ENCODE measurements at regions not wholly inside any gene's neighbourhood (a gene's known extent, or its start where the extent isn't known, plus 50 kb on each side); places are given as distances from the start of the nearest gene placed in this dataset.

DNA sequence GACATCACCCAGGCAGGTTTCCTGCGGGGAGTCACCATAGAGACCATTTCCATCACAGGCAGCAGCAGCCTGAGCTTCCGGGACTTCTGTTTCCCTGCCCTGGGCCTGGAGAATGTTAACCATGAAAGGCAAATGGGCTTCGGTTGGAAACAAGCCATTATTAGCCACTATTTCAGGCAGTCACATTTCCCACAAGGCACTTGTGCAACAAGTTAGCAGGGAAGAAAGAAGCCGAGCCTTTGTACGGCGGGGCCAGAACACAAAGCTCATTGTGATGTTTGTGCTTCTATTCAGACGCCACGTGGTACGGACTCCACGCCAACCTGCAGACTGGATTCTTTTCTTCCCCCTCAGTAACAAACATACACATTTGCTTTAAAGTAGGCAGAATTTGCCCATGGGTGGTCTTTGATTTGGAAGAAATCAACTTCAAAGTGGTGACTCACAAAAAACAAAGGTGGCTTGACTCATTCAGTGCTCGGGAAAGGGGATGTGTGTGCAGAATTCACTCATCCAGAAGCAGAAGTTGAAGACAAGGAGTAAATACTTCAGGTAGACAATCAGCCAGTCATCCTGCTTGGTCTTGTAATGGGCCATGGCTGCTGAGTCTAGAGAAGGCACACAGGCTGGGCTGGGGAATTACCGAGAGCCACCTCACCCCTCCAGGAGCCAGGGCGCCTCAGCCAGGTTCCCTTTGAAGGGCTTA is 154.2 kb upstream of the PRMT8 start:
- Histone ChIP-seq H4K8ac (ENCODE audit: low read length) (no peak overlapping the region), H3K4ac (ENCODE audit: low read depth in 1 of 2, low read length in 2 of 2) (no peak overlapping the region), H2BK12ac (ENCODE audit: low read length in 2 of 2) (no peak overlapping the region), H2BK15ac (ENCODE audit: low read depth, poor library complexity, severe bottlenecking) (no peak overlapping the region), H3K9ac (ENCODE audit: low read length) (no peak overlapping the region), H3K27me3 (ENCODE audit: control insufficient read depth in 1 of 2, insufficient read depth in 1 of 2, low read length in 2 of 2) (peaks cover 39 to 61% of the 10 kb centered on the region in 2 experiments), H3K79me1 (replicated peaks; ENCODE audit: low read length, poor library complexity, severe bottlenecking) (no peaks in the 10 kb centered on the region), H3K9me3 (ENCODE audit: control insufficient read depth, low read length) (no peaks in the 10 kb centered on the region), H3K4me2 (ENCODE audit: low read length, poor library complexity, severe bottlenecking) (no peak overlapping the region), H2AK5ac (ENCODE audit: low read length, severe bottlenecking) (no peak overlapping the region), H3K4me3 (ENCODE audit: insufficient read depth in 1 of 2, low read depth in 1 of 2, low read length in 2 of 2) (no peak overlapping the region), H3K18ac (ENCODE audit: low read depth in 1 of 2, low read length in 2 of 2) (no peak overlapping the region), H3K4me1 (ENCODE audit: control insufficient read depth, insufficient read depth, low read depth, low read length) (no peaks in the 10 kb centered on the region), H3K14ac (ENCODE audit: low read length in 2 of 2) (no peak overlapping the region), H2BK5ac (ENCODE audit: low read depth, low read length, poor library complexity, severe bottlenecking) (no peak overlapping the region), H2AFZ (ENCODE audit: low read depth, low read length) (no peak overlapping the region), H4K91ac (ENCODE audit: low read length) (no peak overlapping the region), H3K23ac (ENCODE audit: low read length in 2 of 2) (no peak overlapping the region), H3K36me3 (ENCODE audit: control insufficient read depth in 1 of 2, insufficient read depth in 2 of 2, low read depth in 1 of 2, low read length in 2 of 2) (no peaks in the 10 kb centered on the region), H2BK120ac (ENCODE audit: low read depth, low read length) (no peak overlapping the region), H3K27ac (ENCODE audit: low read length, poor library complexity, severe bottlenecking) (no peak overlapping the region)
- no peak for DNase-seq
- WGBS = 77% methylated on average over 13 of the region's 13 CpGs

- H3K36me3 ChIP-seq (ENCODE audit: control insufficient read depth in 1 of 2, insufficient read depth in 2 of 2, low read depth in 1 of 2, low read length in 2 of 2) = no peaks in the 10 kb centered on the region
- no peaks in the 10 kb centered on the region for H3K9me3 ChIP-seq (ENCODE audit: control insufficient read depth, low read length)
Observed at GRCh38 chr12:3337944-3338343, 153.1 kb upstream of the PRMT8 start.

GRCh38 chr12:3339221-3339620 is 151.8 kb upstream of the PRMT8 start:
- Histone ChIP-seq H2BK15ac (ENCODE audit: low read depth, poor library complexity, severe bottlenecking) (no peak overlapping the region), H4K91ac (ENCODE audit: low read length) (no peak overlapping the region), H3K4ac (ENCODE audit: low read depth in 1 of 2, low read length in 2 of 2) (no peak overlapping the region), H3K79me1 (replicated peaks; ENCODE audit: low read length, poor library complexity, severe bottlenecking) (no peaks in the 10 kb centered on the region), H3K36me3 (ENCODE audit: control insufficient read depth in 1 of 2, insufficient read depth in 2 of 2, low read depth in 1 of 2, low read length in 2 of 2) (no peaks in the 10 kb centered on the region), H4K8ac (ENCODE audit: low read length) (no peak overlapping the region), H3K4me2 (ENCODE audit: low read length, poor library complexity, severe bottlenecking) (no peak overlapping the region), H2BK120ac (ENCODE audit: low read depth, low read length) (no peak overlapping the region), H3K9me3 (ENCODE audit: control insufficient read depth, low read length) (no peaks in the 10 kb centered on the region), H2AFZ (ENCODE audit: low read depth, low read length) (no peak overlapping the region), H3K4me3 (ENCODE audit: insufficient read depth in 1 of 2, low read depth in 1 of 2, low read length in 2 of 2) (no peak overlapping the region), H2AK5ac (ENCODE audit: low read length, severe bottlenecking) (no peak overlapping the region), H3K23ac (ENCODE audit: low read length in 2 of 2) (no peak overlapping the region), H3K27me3 (ENCODE audit: control insufficient read depth in 1 of 2, insufficient read depth in 1 of 2, low read length in 2 of 2) (peaks cover 50 to 66% of the 10 kb centered on the region in 2 experiments), H3K4me1 (ENCODE audit: control insufficient read depth, insufficient read depth, low read depth, low read length) (no peaks in the 10 kb centered on the region), H3K14ac (ENCODE audit: low read length in 2 of 2) (no peak overlapping the region), H2BK12ac (ENCODE audit: low read length in 2 of 2) (no peak overlapping the region), H3K9ac (ENCODE audit: low read length) (no peak overlapping the region), H3K27ac (ENCODE audit: low read length, poor library complexity, severe bottlenecking) (no peak overlapping the region), H2BK5ac (ENCODE audit: low read depth, low read length, poor library complexity, severe bottlenecking) (no peak overlapping the region), H3K18ac (ENCODE audit: low read depth in 1 of 2, low read length in 2 of 2) (no peak overlapping the region)
- DNase-seq = no peak
- WGBS = 88% methylated on average over 7 of the region's 7 CpGs

More at GRCh38 chr12:3337944-3338343, 153.1 kb upstream of the PRMT8 start:
- Histone ChIP-seq H2BK5ac (ENCODE audit: low read depth, low read length, poor library complexity, severe bottlenecking) (no peak overlapping the region), H3K23ac (ENCODE audit: low read length in 2 of 2) (no peak overlapping the region), H2BK15ac (ENCODE audit: low read depth, poor library complexity, severe bottlenecking) (no peak overlapping the region), H2BK12ac (ENCODE audit: low read length in 2 of 2) (no peak overlapping the region), H2AK5ac (ENCODE audit: low read length, severe bottlenecking) (no peak overlapping the region), H3K4me2 (ENCODE audit: low read length, poor library complexity, severe bottlenecking) (no peak overlapping the region), H2AFZ (ENCODE audit: low read depth, low read length) (no peak overlapping the region), H3K27ac (ENCODE audit: low read length, poor library complexity, severe bottlenecking) (no peak overlapping the region), H3K79me1 (replicated peaks; ENCODE audit: low read length, poor library complexity, severe bottlenecking) (no peaks in the 10 kb centered on the region), H3K14ac (ENCODE audit: low read length in 2 of 2) (no peak overlapping the region), H4K91ac (ENCODE audit: low read length) (no peak overlapping the region), H3K9ac (ENCODE audit: low read length) (no peak overlapping the region), H3K27me3 (ENCODE audit: control insufficient read depth in 1 of 2, insufficient read depth in 1 of 2, low read length in 2 of 2) (peaks cover 48 to 72% of the 10 kb centered on the region in 2 experiments), H4K8ac (ENCODE audit: low read length) (no peak overlapping the region), H3K4me3 (ENCODE audit: insufficient read depth in 1 of 2, low read depth in 1 of 2, low read length in 2 of 2) (no peak overlapping the region), H2BK120ac (ENCODE audit: low read depth, low read length) (no peak overlapping the region), H3K4me1 (ENCODE audit: control insufficient read depth, insufficient read depth, low read depth, low read length) (no peaks in the 10 kb centered on the region), H3K18ac (ENCODE audit: low read depth in 1 of 2, low read length in 2 of 2) (no peak overlapping the region), H3K4ac (ENCODE audit: low read depth in 1 of 2, low read length in 2 of 2) (no peak overlapping the region)
- WGBS = 82% methylated on average over 4 of the region's 5 CpGs
- no peak for DNase-seq

DNA sequence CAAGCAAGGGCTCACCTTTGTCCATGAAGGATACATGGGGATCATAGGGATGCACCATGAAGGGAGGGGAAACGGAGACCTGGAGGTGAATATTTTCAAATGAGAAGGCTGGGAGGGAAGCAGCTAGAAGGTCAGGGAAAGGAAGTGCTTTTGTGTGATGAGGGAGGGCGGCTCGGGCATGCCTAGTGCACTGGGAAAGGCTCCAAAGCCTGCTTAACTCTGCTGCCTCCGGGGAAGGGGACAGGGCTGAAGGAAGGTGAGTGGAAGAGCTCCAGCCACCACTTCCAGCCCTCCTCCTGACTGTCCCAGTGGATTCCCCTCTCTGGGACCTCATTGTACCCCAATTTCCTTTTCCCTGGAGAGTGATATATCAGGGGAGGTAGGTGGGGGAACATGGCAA is 149.4 kb upstream of the PRMT8 start:
- 81% methylated on average over 3 of the region's 4 CpGs for WGBS
- H3K36me3 ChIP-seq (ENCODE audit: control insufficient read depth in 1 of 2, insufficient read depth in 2 of 2, low read depth in 1 of 2, low read length in 2 of 2) = no peaks in the 10 kb centered on the region
- no peaks in the 10 kb centered on the region for H3K4me1 ChIP-seq (ENCODE audit: control insufficient read depth, insufficient read depth, low read depth, low read length)
- no peak overlapping the region for H3K18ac ChIP-seq (ENCODE audit: low read depth in 1 of 2, low read length in 2 of 2)
- no peak overlapping the region for H3K4me3 ChIP-seq (ENCODE audit: insufficient read depth in 1 of 2, low read depth in 1 of 2, low read length in 2 of 2)
- no peak overlapping the region for H2BK15ac ChIP-seq (ENCODE audit: low read depth, poor library complexity, severe bottlenecking)
- H3K9ac ChIP-seq (ENCODE audit: low read length) = no peak overlapping the region
- H3K27me3 ChIP-seq (ENCODE audit: control insufficient read depth in 1 of 2, insufficient read depth in 1 of 2, low read length in 2 of 2) = peaks cover 46 to 52% of the 10 kb centered on the region in 2 experiments
- no peak overlapping the region for H3K4ac ChIP-seq (ENCODE audit: low read depth in 1 of 2, low read length in 2 of 2)
- H2AK5ac ChIP-seq (ENCODE audit: low read length, severe bottlenecking) = no peak overlapping the region
- H3K9me3 ChIP-seq (ENCODE audit: control insufficient read depth, low read length) = no peaks in the 10 kb centered on the region
- no peaks in the 10 kb centered on the region for H3K79me1 ChIP-seq (replicated peaks; ENCODE audit: low read length, poor library complexity, severe bottlenecking)
- H2BK5ac ChIP-seq (ENCODE audit: low read depth, low read length, poor library complexity, severe bottlenecking) = no peak overlapping the region
- H3K27ac ChIP-seq (ENCODE audit: low read length, poor library complexity, severe bottlenecking) = no peak overlapping the region
- no peak overlapping the region for H4K91ac ChIP-seq (ENCODE audit: low read length)
- H3K23ac ChIP-seq (ENCODE audit: low read length in 2 of 2) = no peak overlapping the region
- no peak overlapping the region for H3K4me2 ChIP-seq (ENCODE audit: low read length, poor library complexity, severe bottlenecking)
- no peak for DNase-seq
- H2BK120ac ChIP-seq (ENCODE audit: low read depth, low read length) = no peak overlapping the region
- H3K14ac ChIP-seq (ENCODE audit: low read length in 2 of 2) = peak overlapping the region in 1 of 2 experiments; percentile 49
- no peak overlapping the region for H2AFZ ChIP-seq (ENCODE audit: low read depth, low read length)
- H2BK12ac ChIP-seq (ENCODE audit: low read length in 2 of 2) = no peak overlapping the region
- H4K8ac ChIP-seq (ENCODE audit: low read length) = no peak overlapping the region
